ENCODE measurements at regions not wholly inside any gene's neighbourhood (a gene's known extent, or its start where the extent isn't known, plus 50 kb on each side); places are given as distances from the start of the nearest gene placed in this dataset.
"Not testable (repeated sequence)": the region's sequence is repeated elsewhere in the genome, so short reads cannot be mapped to it uniquely, and the experiment has no call there.

GRCh38 chr1:187588917-187589316 lies 760.2 kb downstream of the PLA2G4A start:
- in situ Hi-C loops (cut with MboI), result no loop called here
- Histone ChIP-seq H3K9ac (no peak overlapping the region), H3K79me2 (ENCODE audit: insufficient read depth) (no peaks in the 10 kb centered on the region), H4K20me1 (ENCODE audit: insufficient read depth) (no peaks in the 10 kb centered on the region), H3K27ac (no peak overlapping the region), H3F3A (ENCODE audit: insufficient read depth) (no peaks in the 10 kb centered on the region), H3K9me3 (ENCODE audit: low read depth) (no peaks in the 10 kb centered on the region), H3K9me2 (ENCODE audit: insufficient read depth) (no peaks in the 10 kb centered on the region), H3K4me3 (no peak overlapping the region), H3K36me3 (ENCODE audit: low read depth) (no peaks in the 10 kb centered on the region), H3K4me1 (ENCODE audit: insufficient read depth) (peaks cover 11% of the 10 kb centered on the region; the same call in 1 of the 2 replicates), H3K4me2 (ENCODE audit: unreplicated experiment) (no peak overlapping the region), H3K27me3 (replicated peaks; ENCODE audit: insufficient read depth) (no peaks in the 10 kb centered on the region), H2AFZ (no peak overlapping the region)
- TF ChIP-seq EZH2phosphoT487 (IDR thresholded peaks at IDR 0.05; ENCODE audit: insufficient read depth, low read depth), result no peak
- TF ChIP-seq EZH2 (IDR thresholded peaks at IDR 0.05; ENCODE audit: insufficient read depth, poor library complexity, severe bottlenecking), result no peak
- WGBS, 2 experiments (ENCODE audit: low coverage in 1 of 2, low lambda C conversion rate in 2 of 2, missing lambda C conversion rate in 2 of 2), result 69 to 77% methylated on average over 3 of the region's 3 CpGs
- peak; percentile 4 for DNase-seq

- in situ Hi-C loops (cut with MboI), result no loop called here
- Histone ChIP-seq H3K27me3 (replicated peaks; ENCODE audit: insufficient read depth) (no peaks in the 10 kb centered on the region), H3K4me3 (no peak overlapping the region), H3F3A (ENCODE audit: insufficient read depth) (no peaks in the 10 kb centered on the region), H4K20me1 (ENCODE audit: insufficient read depth) (no peaks in the 10 kb centered on the region), H3K9ac (no peak overlapping the region), H3K27ac (no peak overlapping the region), H3K79me2 (ENCODE audit: insufficient read depth) (no peaks in the 10 kb centered on the region), H3K9me2 (ENCODE audit: insufficient read depth) (no peaks in the 10 kb centered on the region), H3K9me3 (ENCODE audit: low read depth) (no peaks in the 10 kb centered on the region), H3K36me3 (ENCODE audit: low read depth) (no peaks in the 10 kb centered on the region), H2AFZ (no peak overlapping the region), H3K4me2 (ENCODE audit: unreplicated experiment) (no peak overlapping the region), H3K4me1 (ENCODE audit: insufficient read depth) (no peaks in the 10 kb centered on the region)
- DNase-seq, result no peak
- TF ChIP-seq EZH2phosphoT487 (IDR thresholded peaks at IDR 0.05; ENCODE audit: insufficient read depth, low read depth), result no peak
- TF ChIP-seq EZH2 (IDR thresholded peaks at IDR 0.05; ENCODE audit: insufficient read depth, poor library complexity, severe bottlenecking), result no peak
Observed at GRCh38 chr1:187605736-187606135, 777.0 kb downstream of the PLA2G4A start.

GRCh38 chr1:187615853-187616735 lies 787.3 kb downstream of the PLA2G4A start:
- H3K9me2 ChIP-seq (ENCODE audit: insufficient read depth); in situ Hi-C loops (cut with MboI); H3F3A ChIP-seq (ENCODE audit: insufficient read depth); H3K27ac ChIP-seq; H3K4me3 ChIP-seq; H3K36me3 ChIP-seq (ENCODE audit: low read depth); H3K27me3 ChIP-seq (replicated peaks; ENCODE audit: insufficient read depth); H3K4me1 ChIP-seq (ENCODE audit: insufficient read depth); H4K20me1 ChIP-seq (ENCODE audit: insufficient read depth); H3K79me2 ChIP-seq (ENCODE audit: insufficient read depth); H2AFZ ChIP-seq; H3K9ac ChIP-seq; DNase-seq; H3K9me3 ChIP-seq (ENCODE audit: low read depth); H3K4me2 ChIP-seq (ENCODE audit: unreplicated experiment): not testable (repeated sequence)
- WGBS, 2 experiments (ENCODE audit: low coverage in 1 of 2, low lambda C conversion rate in 2 of 2, missing lambda C conversion rate in 2 of 2), result 84 to 85% methylated on average over 7 to 47 of the region's 55 CpGs

- H3K27ac ChIP-seq; in situ Hi-C loops (cut with MboI); H3K4me3 ChIP-seq; H3K9ac ChIP-seq; DNase-seq; H3K4me1 ChIP-seq (ENCODE audit: insufficient read depth); H2AFZ ChIP-seq; H3F3A ChIP-seq (ENCODE audit: insufficient read depth); H3K9me3 ChIP-seq (ENCODE audit: low read depth); H3K36me3 ChIP-seq (ENCODE audit: low read depth); H3K27me3 ChIP-seq (replicated peaks; ENCODE audit: insufficient read depth); H3K4me2 ChIP-seq (ENCODE audit: unreplicated experiment); H4K20me1 ChIP-seq (ENCODE audit: insufficient read depth); H3K9me2 ChIP-seq (ENCODE audit: insufficient read depth); H3K79me2 ChIP-seq (ENCODE audit: insufficient read depth): not testable (repeated sequence)
- 61 to 79% methylated on average over 5 to 21 of the region's 21 CpGs for WGBS, 2 experiments (ENCODE audit: low coverage in 1 of 2, low lambda C conversion rate in 2 of 2, missing lambda C conversion rate in 2 of 2)
Observed at GRCh38 chr1:187616830-187617229, 788.1 kb downstream of the PLA2G4A start.

- TF ChIP-seq EZH2 (IDR thresholded peaks at IDR 0.05; ENCODE audit: insufficient read depth, poor library complexity, severe bottlenecking) (no peak), EZH2phosphoT487 (IDR thresholded peaks at IDR 0.05; ENCODE audit: insufficient read depth, low read depth) (no peak)
- no peaks in the 10 kb centered on the region for H3K79me2 ChIP-seq (ENCODE audit: insufficient read depth)
- in situ Hi-C loops (cut with MboI), result no loop called here
- no peaks in the 10 kb centered on the region for H3K27me3 ChIP-seq (replicated peaks; ENCODE audit: insufficient read depth)
- H3F3A ChIP-seq (ENCODE audit: insufficient read depth), result no peaks in the 10 kb centered on the region
- H3K4me3 ChIP-seq, result no peak overlapping the region
- H3K9me3 ChIP-seq (ENCODE audit: low read depth), result no peaks in the 10 kb centered on the region
- no peaks in the 10 kb centered on the region for H3K36me3 ChIP-seq (ENCODE audit: low read depth)
- H3K27ac ChIP-seq, result no peak overlapping the region
- 53 to 55% methylated on average over 3 of the region's 3 CpGs for WGBS, 2 experiments (ENCODE audit: low coverage in 1 of 2, low lambda C conversion rate in 2 of 2, missing lambda C conversion rate in 2 of 2)
- H3K9me2 ChIP-seq (ENCODE audit: insufficient read depth), result no peaks in the 10 kb centered on the region
- no peak overlapping the region for H2AFZ ChIP-seq
- H4K20me1 ChIP-seq (ENCODE audit: insufficient read depth), result no peaks in the 10 kb centered on the region
- DNase-seq, result no peak
- no peaks in the 10 kb centered on the region for H3K4me1 ChIP-seq (ENCODE audit: insufficient read depth)
- H3K9ac ChIP-seq, result no peak overlapping the region
- no peak overlapping the region for H3K4me2 ChIP-seq (ENCODE audit: unreplicated experiment)
Observed at GRCh38 chr1:187617776-187618175, 789.0 kb downstream of the PLA2G4A start.
